ENCODE measurements at regions not wholly inside any gene's neighbourhood (a gene's known extent, or its start where the extent isn't known, plus 50 kb on each side); places are given as distances from the start of the nearest gene placed in this dataset.

DNA sequence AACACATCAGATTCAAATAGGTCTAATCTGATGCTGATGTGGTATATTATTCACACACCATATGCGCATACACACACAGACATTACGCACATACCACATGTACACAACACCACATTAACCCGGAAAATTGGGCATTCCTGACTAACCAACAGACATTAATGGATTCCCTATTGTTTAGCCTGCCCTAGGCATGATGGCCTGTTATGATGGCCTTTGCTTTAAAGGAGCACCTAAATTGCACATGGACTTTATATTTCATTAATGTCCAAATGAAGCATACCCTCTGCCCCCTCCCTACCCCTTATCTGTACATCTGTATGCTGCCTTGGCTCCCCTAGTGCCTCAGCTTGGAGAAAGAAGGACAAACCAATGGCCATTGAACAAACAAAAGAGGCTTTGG lies 127.7 kb upstream of the PRLR start:
- no peak for TF ChIP-seq EZH2 (IDR thresholded peaks at IDR 0.05; ENCODE audit: low read length, unreplicated experiment)
- TF ChIP-seq, protein P1, sequence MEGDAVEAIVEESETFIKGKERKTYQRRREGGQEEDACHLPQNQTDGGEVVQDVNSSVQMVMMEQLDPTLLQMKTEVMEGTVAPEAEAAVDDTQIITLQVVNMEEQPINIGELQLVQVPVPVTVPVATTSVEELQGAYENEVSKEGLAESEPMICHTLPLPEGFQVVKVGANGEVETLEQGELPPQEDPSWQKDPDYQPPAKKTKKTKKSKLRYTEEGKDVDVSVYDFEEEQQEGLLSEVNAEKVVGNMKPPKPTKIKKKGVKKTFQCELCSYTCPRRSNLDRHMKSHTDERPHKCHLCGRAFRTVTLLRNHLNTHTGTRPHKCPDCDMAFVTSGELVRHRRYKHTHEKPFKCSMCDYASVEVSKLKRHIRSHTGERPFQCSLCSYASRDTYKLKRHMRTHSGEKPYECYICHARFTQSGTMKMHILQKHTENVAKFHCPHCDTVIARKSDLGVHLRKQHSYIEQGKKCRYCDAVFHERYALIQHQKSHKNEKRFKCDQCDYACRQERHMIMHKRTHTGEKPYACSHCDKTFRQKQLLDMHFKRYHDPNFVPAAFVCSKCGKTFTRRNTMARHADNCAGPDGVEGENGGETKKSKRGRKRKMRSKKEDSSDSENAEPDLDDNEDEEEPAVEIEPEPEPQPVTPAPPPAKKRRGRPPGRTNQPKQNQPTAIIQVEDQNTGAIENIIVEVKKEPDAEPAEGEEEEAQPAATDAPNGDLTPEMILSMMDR (conservative IDR thresholded peaks at IDR 0.05; ENCODE audit: low read depth, low read length) = no peak

Data from PC-3 (cell line).